Breast epithelium (tissue), 4 donors: ENCODE measurements at regions not wholly inside any gene's neighbourhood (a gene's known extent, or its start where the extent isn't known, plus 50 kb on each side); places are given as distances from the start of the nearest gene placed in this dataset.

Source experiments
- DNase-seq, 2 donors: peaks; one replicate each; pipeline ENCODE4 v3.0.0-alpha.2; 2019; ENCODE audit warnings: low spot score in 2 of 2
- H3K27ac ChIP-seq, 2 donors: fragments of 200-600 bp; sonication (generic) in 1 of 2; one replicate each; pipeline ENCODE4 v1.5.1; 2016 to 2019; ENCODE audit warnings: mild to moderate bottlenecking in 1 of 2
- H3K27me3 ChIP-seq, 2 donors: fragments of 200-600 bp; sonication (generic) in 1 of 2; one replicate each; pipeline versions ENCODE4 v1.5.1 to v1.6.0; 2017 to 2019; ENCODE audit warnings: control low read depth in 1 of 2, mild to moderate bottlenecking in 1 of 2
- H3K36me3 ChIP-seq: fragments of 200-600 bp; one replicate; pipeline ENCODE4 v1.5.1; 2019
- H3K4me1 ChIP-seq, 2 donors: fragments of 200-600 bp; sonication (generic); one replicate each; pipeline ENCODE4 v1.5.1; 2016 to 2019; ENCODE audit warnings: control low read depth in 1 of 2
- H3K4me3 ChIP-seq, 3 donors: fragments of 200-600 bp; sonication (generic); 1 replicate in 2 of 3; 2 replicates in 1 of 3; pipeline ENCODE4 v1.5.1; 2016 to 2019; ENCODE audit warnings: mild to moderate bottlenecking in 3 of 3, moderate library complexity in 2 of 3
- H3K9me3 ChIP-seq, 2 donors: fragments of 200-600 bp; sonication (generic) in 1 of 2; one replicate each; pipeline ENCODE4 v1.5.1; 2016 to 2019; ENCODE audit warnings: control low read depth in 1 of 2
- CTCF ChIP-seq, 3 donors: fragments of 450-650 bp; IDR thresholded peaks; one replicate each; pipeline ENCODE4 v1.5.1; 2016 to 2017; ENCODE audit warnings: antibody characterized with exemption in 3 of 3, mild to moderate bottlenecking in 3 of 3, moderate library complexity in 3 of 3
- POLR2A ChIP-seq: fragments of 450-650 bp; IDR thresholded peaks from one replicate; pipeline ENCODE4 v1.6.1; 2016; ENCODE audit warnings: antibody characterized with exemption, mild to moderate bottlenecking, moderate library complexity
- POLR2AphosphoS5 ChIP-seq, 3 donors: sonication (generic); formaldehyde crosslinking; IDR thresholded peaks; one replicate each; pipeline ENCODE4 v1.6.1; 2017; ENCODE audit warnings: antibody characterized with exemption in 3 of 3
- intact Hi-C: fragments of 100-400 bp; cut with DNase I; formaldehyde crosslinking; loops from one replicate; pipeline ENCODE4 v1.15.1; 2023; ENCODE audit warnings: low total_unique reads

- no peaks in the 10 kb centered on the region for H3K4me1 ChIP-seq
- TF ChIP-seq CTCF (IDR thresholded peaks at IDR 0.05) (no peak), POLR2AphosphoS5 (IDR thresholded peaks at IDR 0.05) (no peak), POLR2A (no peak)
- H3K4me3 ChIP-seq = no peak overlapping the region
- DNase-seq = no peak
- no peak overlapping the region for H3K27ac ChIP-seq
- no peaks in the 10 kb centered on the region for H3K36me3 ChIP-seq
- H3K9me3 ChIP-seq = no peaks in the 10 kb centered on the region
- intact Hi-C loops = no loop called here
- H3K27me3 ChIP-seq = no peaks in the 10 kb centered on the region
Measured at GRCh38 chr16:7843261-7843660, 510.6 kb downstream of the RBFOX1 start.

GRCh38 chr16:7839568-7839967, 506.9 kb downstream of the RBFOX1 start:
- intact Hi-C loops = loop anchor here (1.0 kb wide), 1 partner anchor 33 kb away; no protein-coding TSS in a partner anchor

GRCh38 chr16:7834771-7835431, 502.3 kb downstream of the RBFOX1 start:
- DNase-seq = no peak
- Histone ChIP-seq H3K27ac (no peak overlapping the region), H3K9me3 (no peaks in the 10 kb centered on the region), H3K27me3 (no peaks in the 10 kb centered on the region), H3K4me3 (no peak overlapping the region), H3K36me3 (no peaks in the 10 kb centered on the region), H3K4me1 (no peaks in the 10 kb centered on the region)
- intact Hi-C loops = no loop called here
- TF ChIP-seq CTCF (IDR thresholded peaks at IDR 0.05) (no peak), POLR2A (no peak), POLR2AphosphoS5 (IDR thresholded peaks at IDR 0.05) (no peak)

More at GRCh38 chr16:7839568-7839967, 506.9 kb downstream of the RBFOX1 start:
- Histone ChIP-seq H3K4me1 (no peaks in the 10 kb centered on the region), H3K9me3 (no peaks in the 10 kb centered on the region), H3K4me3 (no peak overlapping the region), H3K27me3 (no peaks in the 10 kb centered on the region), H3K27ac (no peak overlapping the region), H3K36me3 (no peaks in the 10 kb centered on the region)
- TF ChIP-seq CTCF (IDR thresholded peaks at IDR 0.05) (no peak), POLR2AphosphoS5 (IDR thresholded peaks at IDR 0.05) (no peak), POLR2A (no peak)
- no peak for DNase-seq

DNA sequence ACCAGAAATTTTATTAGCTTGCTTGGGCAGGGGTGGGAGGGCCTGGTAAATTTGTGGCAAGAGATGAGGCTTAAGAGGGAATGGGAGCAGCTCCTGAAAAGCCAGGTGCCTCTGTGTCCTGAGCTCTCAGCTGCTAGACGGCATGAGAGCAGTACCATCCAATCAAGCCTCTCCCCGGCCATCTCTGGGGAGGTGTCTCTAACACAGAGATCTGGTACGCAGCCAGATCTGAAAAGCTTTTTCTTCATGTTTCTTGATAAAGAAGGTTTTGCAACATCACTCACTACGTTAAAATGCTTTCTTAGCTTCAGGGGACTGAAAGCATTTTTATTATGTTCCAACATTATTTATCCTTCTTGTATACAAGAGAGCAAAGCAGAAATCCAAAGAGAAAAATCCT, 488.2 kb downstream of the RBFOX1 start:
- no peaks in the 10 kb centered on the region for H3K36me3 ChIP-seq
- DNase-seq = no peak
- H3K9me3 ChIP-seq = no peaks in the 10 kb centered on the region
- no peak overlapping the region for H3K27ac ChIP-seq
- TF ChIP-seq POLR2AphosphoS5 (IDR thresholded peaks at IDR 0.05) (no peak), CTCF (IDR thresholded peaks at IDR 0.05) (no peak), POLR2A (no peak)
- intact Hi-C loops = no loop called here
- H3K4me3 ChIP-seq = no peak overlapping the region
- H3K27me3 ChIP-seq = no peaks in the 10 kb centered on the region
- no peaks in the 10 kb centered on the region for H3K4me1 ChIP-seq

- no peak overlapping the region for H3K27ac ChIP-seq
- intact Hi-C loops = no loop called here
- no peak for DNase-seq
- no peaks in the 10 kb centered on the region for H3K9me3 ChIP-seq
- no peaks in the 10 kb centered on the region for H3K4me1 ChIP-seq
- no peak overlapping the region for H3K4me3 ChIP-seq
- H3K36me3 ChIP-seq = no peaks in the 10 kb centered on the region
- TF ChIP-seq POLR2AphosphoS5 (IDR thresholded peaks at IDR 0.05) (no peak), CTCF (IDR thresholded peaks at IDR 0.05) (no peak), POLR2A (no peak)
- no peaks in the 10 kb centered on the region for H3K27me3 ChIP-seq
Measured at GRCh38 chr16:7805686-7806396, 473.2 kb downstream of the RBFOX1 start.
